Nephron (organoid): ENCODE measurements at regions not wholly inside any gene's neighbourhood (a gene's known extent, or its start where the extent isn't known, plus 50 kb on each side); places are given as distances from the start of the nearest gene placed in this dataset.

Source experiments
- H3K27ac Mint-ChIP-seq, 3 experiments: 2 replicates each; pipeline ENCODE4 v1.8.0; 2020; ENCODE audit warnings: mixed read lengths in 3 of 3, mild to moderate bottlenecking in 2 of 3, moderate library complexity in 1 of 3
- H3K27me3 Mint-ChIP-seq: 2 replicates; pipeline ENCODE4 v1.8.0; 2021; ENCODE audit warnings: low read depth, mild to moderate bottlenecking, moderate library complexity, mixed read lengths
- H3K36me3 Mint-ChIP-seq: 2 replicates; pipeline ENCODE4 v1.8.0; 2020; ENCODE audit warnings: low read depth, mixed read lengths
- H3K4me1 Mint-ChIP-seq: 2 replicates; pipeline ENCODE4 v1.8.0; 2020; ENCODE audit warnings: mixed read lengths
- H3K4me3 Mint-ChIP-seq, 3 experiments: 2 replicates each; pipeline ENCODE4 v1.8.0; 2020; ENCODE audit warnings: mild to moderate bottlenecking in 3 of 3, mixed read lengths in 3 of 3, moderate library complexity in 2 of 3
- H3K9me3 Mint-ChIP-seq: 2 replicates; pipeline ENCODE4 v1.8.0; 2020; ENCODE audit warnings: mixed read lengths
- CTCF ChIP-seq, 3 experiments: fragments of 200-600 bp; sonication (generic); IDR thresholded peaks; one replicate each; pipeline ENCODE4 v1.5.0; 2021; ENCODE audit warnings: antibody characterized with exemption in 3 of 3; ENCODE audit not compliant: unreplicated experiment in 3 of 3

- no peaks in the 10 kb centered on the region for H3K9me3 Mint-ChIP-seq
- H3K27ac Mint-ChIP-seq: no peak overlapping the region
- H3K4me1 Mint-ChIP-seq: no peaks in the 10 kb centered on the region
- H3K4me3 Mint-ChIP-seq: no peak overlapping the region
- H3K27me3 Mint-ChIP-seq: no peaks in the 10 kb centered on the region
- no peak for TF ChIP-seq CTCF (IDR thresholded peaks at IDR 0.05; ENCODE audit: unreplicated experiment in 3 of 3)
- H3K36me3 Mint-ChIP-seq: no peaks in the 10 kb centered on the region
Observed at GRCh38 chr3:46135475-46135874, 72.6 kb downstream of the CCR1 start.

DNA sequence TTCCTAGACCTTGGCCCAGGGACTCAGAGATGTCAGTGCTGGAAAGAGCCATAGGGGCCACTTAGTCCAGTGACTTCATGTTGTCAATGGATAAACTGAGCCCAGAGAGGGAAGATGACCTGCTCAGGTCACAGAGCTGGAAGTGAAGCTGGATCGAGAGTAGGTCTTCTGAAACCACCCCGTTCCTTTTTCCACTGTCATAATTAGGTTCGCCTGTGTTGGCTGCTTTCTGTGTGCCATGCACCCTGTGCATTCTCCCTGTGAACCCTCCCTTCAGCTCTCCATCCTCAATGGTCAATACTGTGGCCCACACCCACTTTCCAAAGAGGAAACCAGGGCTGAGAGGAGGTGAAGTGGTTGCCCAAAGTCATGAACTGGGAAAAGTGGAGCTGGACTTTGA is 74.8 kb downstream of the CCR1 start:
- Mint-ChIP-seq H3K4me3 (no peak overlapping the region), H3K27me3 (no peaks in the 10 kb centered on the region), H3K9me3 (no peaks in the 10 kb centered on the region), H3K36me3 (no peaks in the 10 kb centered on the region), H3K4me1 (no peaks in the 10 kb centered on the region), H3K27ac (no peak overlapping the region)
- no peak for TF ChIP-seq CTCF (IDR thresholded peaks at IDR 0.05; ENCODE audit: unreplicated experiment in 3 of 3)

DNA sequence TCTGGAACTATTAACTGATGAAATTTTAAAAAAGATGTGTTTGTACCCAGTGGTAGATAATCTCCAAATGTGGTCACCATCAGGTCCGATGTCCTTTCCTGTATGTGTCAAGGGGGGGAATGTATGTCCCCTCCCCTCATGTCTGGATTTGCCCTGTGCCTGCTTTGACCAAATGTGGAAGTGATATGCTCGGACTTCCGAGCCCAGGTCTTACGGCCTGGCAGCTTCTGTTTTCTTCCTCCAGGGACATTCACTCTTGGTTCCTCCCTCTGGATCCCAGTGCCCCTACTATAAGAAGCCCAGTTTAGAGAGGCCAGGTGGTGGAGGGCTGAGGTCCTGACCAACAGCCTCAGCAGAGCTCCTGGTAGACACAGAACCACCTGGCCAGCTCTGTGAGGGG is 75.5 kb downstream of the CCR1 start:
- Mint-ChIP-seq H3K4me1 (no peaks in the 10 kb centered on the region), H3K9me3 (no peaks in the 10 kb centered on the region), H3K27me3 (no peaks in the 10 kb centered on the region), H3K36me3 (no peaks in the 10 kb centered on the region), H3K27ac (no peak overlapping the region), H3K4me3 (no peak overlapping the region)
- no peak for TF ChIP-seq CTCF (IDR thresholded peaks at IDR 0.05; ENCODE audit: unreplicated experiment in 3 of 3)

- H3K9me3 Mint-ChIP-seq: no peaks in the 10 kb centered on the region
- TF ChIP-seq CTCF (IDR thresholded peaks at IDR 0.05; ENCODE audit: unreplicated experiment in 3 of 3): no peak
- no peak overlapping the region for H3K4me3 Mint-ChIP-seq
- no peak overlapping the region for H3K27ac Mint-ChIP-seq
- no peaks in the 10 kb centered on the region for H3K27me3 Mint-ChIP-seq
- H3K36me3 Mint-ChIP-seq: no peaks in the 10 kb centered on the region
- H3K4me1 Mint-ChIP-seq: no peaks in the 10 kb centered on the region
Observed at GRCh38 chr3:46131884-46132450, 76.1 kb downstream of the CCR1 start.

DNA sequence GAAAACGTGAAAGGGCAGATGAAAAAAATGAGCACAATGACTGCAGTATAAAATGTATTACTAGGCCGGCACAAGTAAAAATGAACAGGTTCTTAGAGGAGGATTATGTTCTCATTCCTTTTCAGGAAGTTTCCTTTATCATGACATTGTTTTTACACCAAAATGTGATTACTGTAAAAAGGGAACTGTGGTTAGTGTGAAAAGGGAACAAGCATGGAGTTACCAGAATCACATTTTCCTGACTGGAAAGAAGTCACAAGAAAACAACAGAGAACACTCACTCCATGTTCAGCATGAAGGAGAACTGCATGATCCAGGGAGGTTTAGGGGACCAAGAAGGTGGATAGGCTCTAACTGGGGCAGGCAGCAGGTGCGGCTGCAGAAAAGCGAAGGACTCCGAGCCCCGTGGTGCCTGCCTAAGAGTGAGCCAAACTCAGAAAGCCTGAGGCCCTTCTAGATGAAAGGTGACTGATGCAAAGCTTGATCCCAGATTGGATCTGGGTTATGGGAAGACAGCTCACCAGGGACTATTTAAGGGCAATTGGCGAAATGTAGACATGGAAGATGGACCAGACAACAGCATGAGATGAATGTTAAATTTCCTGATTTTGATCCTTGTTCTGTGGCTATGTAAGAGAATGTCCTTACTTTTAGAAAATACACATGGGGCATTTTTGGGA is 77.3 kb downstream of the CCR1 start:
- Mint-ChIP-seq H3K4me3 (no peak overlapping the region), H3K27ac (no peak overlapping the region), H3K36me3 (no peaks in the 10 kb centered on the region), H3K4me1 (no peaks in the 10 kb centered on the region), H3K9me3 (no peaks in the 10 kb centered on the region), H3K27me3 (no peaks in the 10 kb centered on the region)
- no peak for TF ChIP-seq CTCF (IDR thresholded peaks at IDR 0.05; ENCODE audit: unreplicated experiment in 3 of 3)
